Ovary (tissue), 3 donors: ENCODE measurements at regions not wholly inside any gene's neighbourhood (a gene's known extent, or its start where the extent isn't known, plus 50 kb on each side); places are given as distances from the start of the nearest gene placed in this dataset.

Experiments
- POLR2A ChIP-seq: fragments of 450-650 bp; IDR thresholded peaks from one replicate; pipeline ENCODE4 v1.6.1; 2017; ENCODE audit warnings: antibody characterized with exemption, mild to moderate bottlenecking, moderate library complexity
- TF ChIP-seq, protein P1 (sequence below), 3 donors: fragments of 450-650 bp in 2 of 3; fragments of 200-600 bp in 1 of 3; IDR thresholded peaks; one replicate each; pipeline versions ENCODE4 v1.5.1 to v1.8.0; 2016 to 2022; ENCODE audit warnings: antibody characterized with exemption in 3 of 3, mild to moderate bottlenecking in 1 of 3
- donor health status: DM: no; HTN: no; CAD: no.

DNA sequence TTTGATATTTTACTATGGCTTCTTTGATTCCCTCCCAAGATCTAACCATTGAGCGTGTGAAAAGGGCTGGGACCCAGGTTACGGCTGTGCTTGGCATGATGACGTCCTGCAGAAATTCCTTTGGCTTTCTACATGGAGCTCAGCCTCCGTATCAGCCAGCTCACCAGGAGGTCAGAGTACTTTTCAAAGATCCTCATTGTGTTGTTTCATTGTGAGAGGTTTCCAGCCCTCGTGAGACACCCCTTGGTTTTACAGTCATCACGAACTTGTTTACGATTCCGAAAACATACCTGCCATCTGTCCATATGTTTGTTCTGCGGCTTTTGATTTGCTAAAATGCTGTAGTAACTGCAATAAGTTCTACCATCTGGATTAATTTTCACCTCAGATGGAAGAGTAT, 453.1 kb downstream of the TMEM121 start:
- TF ChIP-seq, protein P1, sequence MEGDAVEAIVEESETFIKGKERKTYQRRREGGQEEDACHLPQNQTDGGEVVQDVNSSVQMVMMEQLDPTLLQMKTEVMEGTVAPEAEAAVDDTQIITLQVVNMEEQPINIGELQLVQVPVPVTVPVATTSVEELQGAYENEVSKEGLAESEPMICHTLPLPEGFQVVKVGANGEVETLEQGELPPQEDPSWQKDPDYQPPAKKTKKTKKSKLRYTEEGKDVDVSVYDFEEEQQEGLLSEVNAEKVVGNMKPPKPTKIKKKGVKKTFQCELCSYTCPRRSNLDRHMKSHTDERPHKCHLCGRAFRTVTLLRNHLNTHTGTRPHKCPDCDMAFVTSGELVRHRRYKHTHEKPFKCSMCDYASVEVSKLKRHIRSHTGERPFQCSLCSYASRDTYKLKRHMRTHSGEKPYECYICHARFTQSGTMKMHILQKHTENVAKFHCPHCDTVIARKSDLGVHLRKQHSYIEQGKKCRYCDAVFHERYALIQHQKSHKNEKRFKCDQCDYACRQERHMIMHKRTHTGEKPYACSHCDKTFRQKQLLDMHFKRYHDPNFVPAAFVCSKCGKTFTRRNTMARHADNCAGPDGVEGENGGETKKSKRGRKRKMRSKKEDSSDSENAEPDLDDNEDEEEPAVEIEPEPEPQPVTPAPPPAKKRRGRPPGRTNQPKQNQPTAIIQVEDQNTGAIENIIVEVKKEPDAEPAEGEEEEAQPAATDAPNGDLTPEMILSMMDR (IDR thresholded peaks at IDR 0.05): no peak
- no peak for TF ChIP-seq POLR2A
